B cell (primary cell): ENCODE measurements at regions not wholly inside any gene's neighbourhood (a gene's known extent, or its start where the extent isn't known, plus 50 kb on each side); places are given as distances from the start of the nearest gene placed in this dataset.

Experiments
- EZH2 ChIP-seq: IDR thresholded peaks from 2 replicates; pipeline ENCODE4 v1.6.1; 2012; ENCODE audit warnings: borderline replicate concordance, low read depth, mild to moderate bottlenecking, moderate library complexity, low read length; ENCODE audit not compliant: insufficient read depth, poor library complexity, severe bottlenecking
- TF ChIP-seq, protein P1 (sequence below): fragments of 200-600 bp; IDR thresholded peaks from one replicate; pipeline ENCODE4 v1.8.0; 2022; ENCODE audit warnings: antibody characterized with exemption, mild to moderate bottlenecking

GRCh38 chr16:54783226-54783625 is 147.4 kb upstream of the IRX5 start:
- TF ChIP-seq, protein P1, sequence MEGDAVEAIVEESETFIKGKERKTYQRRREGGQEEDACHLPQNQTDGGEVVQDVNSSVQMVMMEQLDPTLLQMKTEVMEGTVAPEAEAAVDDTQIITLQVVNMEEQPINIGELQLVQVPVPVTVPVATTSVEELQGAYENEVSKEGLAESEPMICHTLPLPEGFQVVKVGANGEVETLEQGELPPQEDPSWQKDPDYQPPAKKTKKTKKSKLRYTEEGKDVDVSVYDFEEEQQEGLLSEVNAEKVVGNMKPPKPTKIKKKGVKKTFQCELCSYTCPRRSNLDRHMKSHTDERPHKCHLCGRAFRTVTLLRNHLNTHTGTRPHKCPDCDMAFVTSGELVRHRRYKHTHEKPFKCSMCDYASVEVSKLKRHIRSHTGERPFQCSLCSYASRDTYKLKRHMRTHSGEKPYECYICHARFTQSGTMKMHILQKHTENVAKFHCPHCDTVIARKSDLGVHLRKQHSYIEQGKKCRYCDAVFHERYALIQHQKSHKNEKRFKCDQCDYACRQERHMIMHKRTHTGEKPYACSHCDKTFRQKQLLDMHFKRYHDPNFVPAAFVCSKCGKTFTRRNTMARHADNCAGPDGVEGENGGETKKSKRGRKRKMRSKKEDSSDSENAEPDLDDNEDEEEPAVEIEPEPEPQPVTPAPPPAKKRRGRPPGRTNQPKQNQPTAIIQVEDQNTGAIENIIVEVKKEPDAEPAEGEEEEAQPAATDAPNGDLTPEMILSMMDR, result no peak
- TF ChIP-seq EZH2, result no peak
